OCI-LY1 (cell line): ENCODE measurements at regions not wholly inside any gene's neighbourhood (a gene's known extent, or its start where the extent isn't known, plus 50 kb on each side); places are given as distances from the start of the nearest gene placed in this dataset.
"Not testable (repeated sequence)": the region's sequence is repeated elsewhere in the genome, so short reads cannot be mapped to it uniquely, and the experiment has no call there.

Source experiments
- EZH2 ChIP-seq: fragments of 200-600 bp; sonication (generic), shearing (Covaris generic); IDR thresholded peaks from 2 replicates; pipeline ENCODE4 v1.8.0; 2017; ENCODE audit warnings: borderline replicate concordance, mixed run types, mild to moderate bottlenecking, antibody characterized with exemption, low read length, moderate library complexity, mixed read lengths
- TF ChIP-seq, protein P1 (sequence below): fragments of 200-600 bp; sonication (generic), shearing (Covaris generic); IDR thresholded peaks from 2 replicates; pipeline ENCODE4 v1.5.1; 2017; ENCODE audit warnings: mild to moderate bottlenecking, antibody characterized with exemption, low read length, moderate library complexity, mixed read lengths

DNA sequence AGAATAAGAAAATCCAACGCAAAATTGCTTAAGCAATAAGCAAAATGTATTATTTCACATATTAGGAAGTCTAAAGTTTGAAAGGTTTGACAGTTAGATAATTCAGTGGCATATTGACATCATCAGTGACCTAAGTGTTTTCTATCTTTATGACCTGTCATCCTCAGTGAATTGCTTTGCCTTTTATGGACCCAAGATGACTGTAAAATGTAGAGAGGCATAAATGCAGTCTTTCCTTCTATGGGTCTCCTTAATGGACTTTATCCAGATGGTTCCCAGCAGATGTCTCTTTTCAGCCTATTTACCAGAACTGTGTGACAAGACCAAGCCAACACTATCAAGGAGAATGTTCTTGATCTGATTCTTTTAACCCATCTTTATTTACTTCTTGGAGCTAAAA, 192.9 kb downstream of the SPDYE17 start:
- not testable (repeated sequence) for TF ChIP-seq EZH2
- TF ChIP-seq, protein P1, sequence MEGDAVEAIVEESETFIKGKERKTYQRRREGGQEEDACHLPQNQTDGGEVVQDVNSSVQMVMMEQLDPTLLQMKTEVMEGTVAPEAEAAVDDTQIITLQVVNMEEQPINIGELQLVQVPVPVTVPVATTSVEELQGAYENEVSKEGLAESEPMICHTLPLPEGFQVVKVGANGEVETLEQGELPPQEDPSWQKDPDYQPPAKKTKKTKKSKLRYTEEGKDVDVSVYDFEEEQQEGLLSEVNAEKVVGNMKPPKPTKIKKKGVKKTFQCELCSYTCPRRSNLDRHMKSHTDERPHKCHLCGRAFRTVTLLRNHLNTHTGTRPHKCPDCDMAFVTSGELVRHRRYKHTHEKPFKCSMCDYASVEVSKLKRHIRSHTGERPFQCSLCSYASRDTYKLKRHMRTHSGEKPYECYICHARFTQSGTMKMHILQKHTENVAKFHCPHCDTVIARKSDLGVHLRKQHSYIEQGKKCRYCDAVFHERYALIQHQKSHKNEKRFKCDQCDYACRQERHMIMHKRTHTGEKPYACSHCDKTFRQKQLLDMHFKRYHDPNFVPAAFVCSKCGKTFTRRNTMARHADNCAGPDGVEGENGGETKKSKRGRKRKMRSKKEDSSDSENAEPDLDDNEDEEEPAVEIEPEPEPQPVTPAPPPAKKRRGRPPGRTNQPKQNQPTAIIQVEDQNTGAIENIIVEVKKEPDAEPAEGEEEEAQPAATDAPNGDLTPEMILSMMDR, result not testable (repeated sequence)
